Omental fat pad (tissue), 3 donors: ENCODE measurements at regions not wholly inside any gene's neighbourhood (a gene's known extent, or its start where the extent isn't known, plus 50 kb on each side); places are given as distances from the start of the nearest gene placed in this dataset.

Source experiments
- ATAC-seq: fragments of 150-250 bp; one replicate; pipeline ENCODE4 v1.9.1; 2016; ENCODE audit warnings: mild to moderate bottlenecking, moderate library complexity; ENCODE audit not compliant: low FRiP score
- DNase-seq: peaks from one replicate; pipeline ENCODE4 v3.0.0-alpha.2; 2019; ENCODE audit warnings: low spot score
- TF ChIP-seq, protein P1 (sequence below), 3 donors: fragments of 450-650 bp; IDR thresholded peaks; one replicate each; pipeline ENCODE4 v1.5.1; 2016 to 2017; ENCODE audit warnings: antibody characterized with exemption in 3 of 3, mild to moderate bottlenecking in 3 of 3, moderate library complexity in 2 of 3

DNA sequence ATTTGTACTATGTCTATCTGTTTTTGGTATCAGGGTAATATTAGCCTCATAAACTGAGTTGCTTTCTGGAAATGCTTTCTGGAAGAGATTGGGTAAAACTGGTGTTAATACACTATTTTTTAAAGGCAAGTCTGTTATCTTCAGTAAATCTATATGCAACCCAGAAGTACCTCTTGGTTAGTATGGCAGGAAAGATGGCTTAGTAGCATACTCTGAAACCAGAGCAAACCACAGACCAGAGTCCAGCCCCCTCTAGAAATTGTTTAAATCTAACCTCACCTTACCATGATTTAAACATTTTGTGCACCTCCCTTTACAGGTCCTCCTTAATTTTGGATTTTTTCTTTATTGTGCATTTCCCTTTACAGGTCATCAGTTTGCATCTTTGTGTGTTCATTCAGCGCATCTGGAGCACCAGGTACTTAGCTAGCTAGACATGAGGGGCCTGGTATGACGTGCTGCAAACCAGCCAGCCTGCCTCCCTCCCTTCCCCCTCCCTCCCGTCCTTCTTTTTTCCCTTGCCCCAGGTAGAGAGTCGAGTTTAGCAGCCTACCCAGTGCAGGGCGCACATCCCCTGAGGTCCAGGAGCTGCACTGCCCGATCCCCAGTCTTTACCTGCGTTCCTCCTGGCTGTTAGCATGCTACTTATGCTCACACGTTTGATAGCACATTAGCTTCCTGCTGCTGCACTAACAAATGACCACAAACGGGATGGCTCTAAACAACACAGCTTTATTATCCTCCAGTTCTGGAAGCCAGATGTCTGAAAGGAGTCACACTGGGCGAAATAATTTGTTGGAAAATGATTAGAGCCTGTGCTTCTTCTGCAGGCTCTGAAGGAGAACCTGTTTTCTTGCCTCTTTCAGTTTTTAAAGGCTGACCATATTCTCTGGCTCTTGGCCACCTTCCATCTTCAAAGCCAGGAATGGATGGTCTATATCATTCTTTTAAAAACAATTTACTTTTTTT lies 299.9 kb upstream of the HABP2 start:
- DNase-seq = no peak
- ATAC-seq = no peak
- TF ChIP-seq, protein P1, sequence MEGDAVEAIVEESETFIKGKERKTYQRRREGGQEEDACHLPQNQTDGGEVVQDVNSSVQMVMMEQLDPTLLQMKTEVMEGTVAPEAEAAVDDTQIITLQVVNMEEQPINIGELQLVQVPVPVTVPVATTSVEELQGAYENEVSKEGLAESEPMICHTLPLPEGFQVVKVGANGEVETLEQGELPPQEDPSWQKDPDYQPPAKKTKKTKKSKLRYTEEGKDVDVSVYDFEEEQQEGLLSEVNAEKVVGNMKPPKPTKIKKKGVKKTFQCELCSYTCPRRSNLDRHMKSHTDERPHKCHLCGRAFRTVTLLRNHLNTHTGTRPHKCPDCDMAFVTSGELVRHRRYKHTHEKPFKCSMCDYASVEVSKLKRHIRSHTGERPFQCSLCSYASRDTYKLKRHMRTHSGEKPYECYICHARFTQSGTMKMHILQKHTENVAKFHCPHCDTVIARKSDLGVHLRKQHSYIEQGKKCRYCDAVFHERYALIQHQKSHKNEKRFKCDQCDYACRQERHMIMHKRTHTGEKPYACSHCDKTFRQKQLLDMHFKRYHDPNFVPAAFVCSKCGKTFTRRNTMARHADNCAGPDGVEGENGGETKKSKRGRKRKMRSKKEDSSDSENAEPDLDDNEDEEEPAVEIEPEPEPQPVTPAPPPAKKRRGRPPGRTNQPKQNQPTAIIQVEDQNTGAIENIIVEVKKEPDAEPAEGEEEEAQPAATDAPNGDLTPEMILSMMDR (IDR thresholded peaks at IDR 0.05) = no peak

- no peak for DNase-seq
- ATAC-seq = no peak
- TF ChIP-seq, protein P1 (IDR thresholded peaks at IDR 0.05) = no peak
Observed at GRCh38 chr10:113259576-113260226, 293.2 kb upstream of the HABP2 start.

DNA sequence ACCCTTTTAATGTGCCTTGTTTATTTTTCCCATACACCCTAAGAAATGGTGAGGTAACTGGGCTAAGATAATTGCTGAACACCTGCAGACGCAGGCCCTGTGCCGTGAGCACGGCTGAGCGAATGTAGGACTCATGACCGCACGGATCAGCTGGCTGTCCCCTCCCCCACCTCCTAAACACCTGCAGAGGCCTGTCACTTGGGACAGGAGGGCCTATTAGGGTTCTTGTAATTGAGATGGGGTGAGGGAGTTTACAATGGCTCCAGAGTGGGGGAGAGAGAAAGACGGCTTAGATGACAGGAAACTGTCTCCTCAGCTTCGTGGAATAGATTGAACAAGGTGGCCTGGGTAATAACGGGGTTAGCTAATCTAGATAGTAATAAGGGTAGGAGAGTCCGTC lies 291.7 kb upstream of the HABP2 start:
- TF ChIP-seq, protein P1 (IDR thresholded peaks at IDR 0.05) = no peak
- no peak for DNase-seq
- ATAC-seq = no peak

GRCh38 chr10:113261611-113262091 lies 291.2 kb upstream of the HABP2 start:
- TF ChIP-seq, protein P1 (IDR thresholded peaks at IDR 0.05) = no peak
- ATAC-seq = no peak
- DNase-seq = no peak

GRCh38 chr10:113263056-113263455 lies 289.8 kb upstream of the HABP2 start:
- DNase-seq (no peak), ATAC-seq (no peak)
- TF ChIP-seq, protein P1 (IDR thresholded peaks at IDR 0.05) = no peak

GRCh38 chr10:113264333-113265131 lies 288.3 kb upstream of the HABP2 start:
- DNase-seq (no peak), ATAC-seq (no peak)
- TF ChIP-seq, protein P1 (IDR thresholded peaks at IDR 0.05) = no peak
